BLaER1 treated with 17β-estradiol and CSF1 and Interleukin-3, amounts not matched to agents 10 nM and 100 nM (cell line): ENCODE measurements at regions not wholly inside any gene's neighbourhood (a gene's known extent, or its start where the extent isn't known, plus 50 kb on each side); places are given as distances from the start of the nearest gene placed in this dataset.

Experiments
- H3K27ac ChIP-seq, 11 experiments: shearing (Covaris generic); formaldehyde crosslinking; 2 replicates each; pipeline ENCODE4 v1.8.1; 2022
- H3K27me3 ChIP-seq, 11 experiments: shearing (Covaris generic); formaldehyde crosslinking; 2 replicates each; pipeline ENCODE4 v1.8.1; 2022
- H3K36me3 ChIP-seq, 11 experiments: shearing (Covaris generic); formaldehyde crosslinking; 2 replicates each; pipeline ENCODE4 v1.8.1; 2022
- H3K4me1 ChIP-seq, 10 experiments: shearing (Covaris generic); formaldehyde crosslinking; 2 replicates each; pipeline ENCODE4 v1.8.1; 2022
- H3K4me2 ChIP-seq, 11 experiments: shearing (Covaris generic); formaldehyde crosslinking; 2 replicates each; pipeline ENCODE4 v1.8.1; 2022
- H3K4me3 ChIP-seq, 10 experiments: shearing (Covaris generic); formaldehyde crosslinking; 2 replicates each; pipeline ENCODE4 v1.8.1; 2022
- H3K9ac ChIP-seq, 11 experiments: shearing (Covaris generic); formaldehyde crosslinking; 2 replicates each; pipeline ENCODE4 v1.8.1; 2022
- H3K9me3 ChIP-seq, 11 experiments: shearing (Covaris generic); formaldehyde crosslinking; replicated peaks in 1 of 11; 2 replicates each; pipeline ENCODE4 v1.8.1; 2022
- H4K20me1 ChIP-seq, 11 experiments: shearing (Covaris generic); formaldehyde crosslinking; 2 replicates each; pipeline ENCODE4 v1.8.1; 2022
- Cebpa-rat ChIP-seq, 11 experiments: shearing (Covaris generic); IDR thresholded peaks; 2 replicates each; pipeline ENCODE4 v1.8.1; 2022

GRCh38 chr2:3091696-3092095, 285.9 kb downstream of the EIPR1 start:
- peaks cover 12 to 24% (median 19%) of the 10 kb centered on the region in 10 experiments; a peak in 19 of 20 replicates for H3K4me1 ChIP-seq
- H3K9ac ChIP-seq: no peak overlapping the region
- H3K9me3 ChIP-seq: peaks cover 11 to 24% (median 20%) of the 10 kb centered on the region in 11 experiments
- no peaks in the 10 kb centered on the region for H4K20me1 ChIP-seq
- H3K27me3 ChIP-seq: peaks cover 0 to 13% (median 0%) of the 10 kb centered on the region in 11 experiments; a peak in 3 of 22 replicates
- peak overlapping the region in 1 of 11 experiments; percentile 26; a peak in 2 of 22 replicates for H3K4me2 ChIP-seq
- H3K36me3 ChIP-seq: no peaks in the 10 kb centered on the region
- no peak for TF ChIP-seq Cebpa-rat (IDR thresholded peaks at IDR 0.05)
- no peak overlapping the region for H3K4me3 ChIP-seq
- H3K27ac ChIP-seq: no peak overlapping the region

DNA sequence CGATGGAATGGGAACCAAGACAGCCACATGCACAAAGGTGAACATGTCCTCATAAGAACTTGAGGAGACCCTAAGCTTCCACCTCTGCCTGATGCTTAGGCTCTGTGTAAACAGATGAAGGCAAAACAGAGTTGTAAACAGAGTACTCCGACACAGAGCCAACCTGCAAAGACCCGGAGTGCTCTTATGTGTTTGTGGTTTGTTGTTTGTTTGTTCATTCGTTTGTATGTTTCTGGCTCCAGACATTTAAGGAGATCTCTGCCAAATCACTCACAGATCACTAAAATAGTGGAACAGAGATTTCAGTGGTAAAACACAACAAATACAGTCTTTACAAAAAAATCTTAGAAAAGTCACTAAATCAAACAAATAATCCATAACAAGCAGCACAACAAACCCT, 294.9 kb downstream of the EIPR1 start:
- Histone ChIP-seq H3K27me3 (no peaks in the 10 kb centered on the region), H3K9ac (no peak overlapping the region), H3K27ac (no peak overlapping the region), H3K4me1 (no peaks in the 10 kb centered on the region), H4K20me1 (no peaks in the 10 kb centered on the region), H3K4me2 (no peak overlapping the region), H3K4me3 (no peak overlapping the region), H3K36me3 (no peaks in the 10 kb centered on the region), H3K9me3 (peaks cover 0 to 8% (median 0%) of the 10 kb centered on the region in 11 experiments; a peak in 2 of 22 replicates)
- no peak for TF ChIP-seq Cebpa-rat (IDR thresholded peaks at IDR 0.05)

DNA sequence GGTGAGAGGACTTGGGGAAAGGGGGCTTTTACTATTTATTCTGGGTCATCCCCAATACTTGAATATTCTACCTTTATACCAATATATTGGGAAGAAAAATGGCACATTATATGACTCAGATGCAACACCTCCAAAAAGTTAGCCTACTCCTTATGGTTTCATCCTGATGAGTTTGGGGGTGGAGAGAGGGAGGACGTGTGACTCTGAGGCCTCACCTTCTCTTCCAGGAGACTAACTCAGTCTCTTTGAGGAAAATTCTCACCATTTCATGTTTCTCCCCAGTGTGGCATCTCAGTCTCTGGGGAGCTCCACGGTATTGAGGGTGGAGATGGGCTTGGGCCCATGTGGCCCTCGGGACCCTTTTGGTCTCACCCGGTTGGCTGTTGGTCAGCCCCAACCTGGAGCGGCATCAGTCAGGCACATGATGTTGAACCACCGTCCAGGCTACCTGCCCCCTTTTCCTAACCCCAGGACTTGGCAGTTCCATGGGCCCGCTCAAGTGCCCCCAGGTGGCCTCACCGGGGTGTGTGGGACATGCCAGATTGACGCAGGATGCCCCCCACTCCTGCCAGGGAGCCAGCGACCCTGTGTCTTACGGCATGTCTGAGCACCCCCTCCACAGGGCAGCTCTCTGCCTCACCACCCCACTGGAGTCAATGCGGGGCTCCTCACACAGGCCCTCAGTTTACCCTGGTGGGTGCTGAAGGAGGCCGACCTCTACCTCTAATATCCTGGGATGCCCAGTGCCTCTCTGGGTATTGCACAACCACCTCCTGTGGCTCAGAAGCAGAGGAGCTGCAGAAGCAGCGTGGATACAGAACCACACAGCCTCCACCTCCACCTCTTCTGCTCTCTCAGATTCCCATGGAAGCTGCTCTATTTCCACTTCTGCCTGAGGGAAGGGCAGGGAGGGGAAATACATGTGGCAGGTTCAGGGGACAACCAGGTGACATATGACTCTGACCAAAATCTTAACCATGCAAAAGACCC, 297.4 kb downstream of the EIPR1 start:
- no peak overlapping the region for H3K4me3 ChIP-seq
- H3K9me3 ChIP-seq: peaks cover 0 to 8% (median 0%) of the 10 kb centered on the region in 11 experiments; a peak in 1 of 22 replicates
- no peaks in the 10 kb centered on the region for H3K4me1 ChIP-seq
- H3K4me2 ChIP-seq: no peak overlapping the region
- no peaks in the 10 kb centered on the region for H4K20me1 ChIP-seq
- no peaks in the 10 kb centered on the region for H3K27me3 ChIP-seq
- no peaks in the 10 kb centered on the region for H3K36me3 ChIP-seq
- H3K9ac ChIP-seq: no peak overlapping the region
- TF ChIP-seq Cebpa-rat (IDR thresholded peaks at IDR 0.05): 0 out of 22 replicates have a peak, but pooled peaks of 1 of the 11 experiments have one; percentile 17
- H3K27ac ChIP-seq: no peak overlapping the region

DNA sequence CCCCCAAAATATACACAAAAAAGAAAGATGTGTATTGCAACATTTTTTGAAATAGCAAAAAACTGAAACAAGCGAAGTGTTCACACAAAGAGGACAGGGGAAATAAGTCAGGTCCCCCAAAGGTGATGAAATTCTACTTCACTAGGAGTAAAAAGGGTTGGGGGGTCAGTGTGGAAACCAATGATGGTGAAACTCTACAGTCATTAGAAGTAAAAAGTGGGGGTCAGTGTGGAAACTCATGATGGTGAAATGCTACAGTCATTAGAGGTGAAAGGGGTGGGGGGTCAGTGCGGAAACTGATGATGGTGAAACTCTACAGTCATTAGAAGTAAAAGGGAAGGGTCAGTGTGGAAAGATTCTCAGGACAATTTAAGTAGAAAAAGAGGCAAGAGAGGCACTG, 298.2 kb downstream of the EIPR1 start:
- no peaks in the 10 kb centered on the region for H3K27me3 ChIP-seq

GRCh38 chr2:3078684-3079083, 298.9 kb downstream of the EIPR1 start:
- no peak overlapping the region for H3K27ac ChIP-seq
- H3K4me3 ChIP-seq: no peak overlapping the region
- TF ChIP-seq Cebpa-rat (IDR thresholded peaks at IDR 0.05): no peak

More for the DNA sequence above, 298.2 kb downstream of the EIPR1 start:
- Histone ChIP-seq H3K9me3 (peaks cover 0 to 6% (median 0%) of the 10 kb centered on the region in 11 experiments; a peak in 1 of 22 replicates), H3K4me2 (no peak overlapping the region), H3K27ac (no peak overlapping the region), H3K36me3 (no peaks in the 10 kb centered on the region), H3K4me1 (no peaks in the 10 kb centered on the region), H3K9ac (no peak overlapping the region), H3K4me3 (no peak overlapping the region), H4K20me1 (no peaks in the 10 kb centered on the region)
- TF ChIP-seq Cebpa-rat (IDR thresholded peaks at IDR 0.05): 0 out of 22 replicates have a peak, but pooled peaks of 1 of the 11 experiments have one; percentile 19

GRCh38 chr2:3076848-3077642, 300.6 kb downstream of the EIPR1 start:
- no peak overlapping the region for H3K27ac ChIP-seq
- TF ChIP-seq Cebpa-rat (IDR thresholded peaks at IDR 0.05): no peak
- peaks cover 0 to 4% (median 0%) of the 10 kb centered on the region in 11 experiments; a peak in 1 of 22 replicates for H3K9me3 ChIP-seq
- H4K20me1 ChIP-seq: 0 out of 22 replicates have a peak, but pooled peaks cover 0 to 5% (median 0%) of the 10 kb centered on the region in 11 experiments
- H3K9ac ChIP-seq: no peak overlapping the region
- peaks cover 0 to 11% (median 4%) of the 10 kb centered on the region in 10 experiments; a peak in 7 of 20 replicates for H3K4me1 ChIP-seq
- H3K4me2 ChIP-seq: no peak overlapping the region
- no peaks in the 10 kb centered on the region for H3K36me3 ChIP-seq
- H3K27me3 ChIP-seq: no peaks in the 10 kb centered on the region
- H3K4me3 ChIP-seq: no peak overlapping the region

More at GRCh38 chr2:3078684-3079083, 298.9 kb downstream of the EIPR1 start:
- Histone ChIP-seq H3K36me3 (no peaks in the 10 kb centered on the region), H3K9me3 (peaks cover 0 to 4% (median 0%) of the 10 kb centered on the region in 11 experiments; a peak in 1 of 22 replicates), H3K9ac (no peak overlapping the region), H3K4me1 (peaks cover 0 to 4% (median under 1%) of the 10 kb centered on the region in 10 experiments; a peak in 6 of 20 replicates), H3K27me3 (no peaks in the 10 kb centered on the region), H4K20me1 (0 out of 22 replicates have a peak, but pooled peaks cover 0 to 3% (median 0%) of the 10 kb centered on the region in 11 experiments), H3K4me2 (no peak overlapping the region)

- no peak for TF ChIP-seq Cebpa-rat (IDR thresholded peaks at IDR 0.05)
- no peak overlapping the region for H3K27ac ChIP-seq
- H3K9me3 ChIP-seq: peaks cover 0 to 4% (median 0%) of the 10 kb centered on the region in 11 experiments; a peak in 1 of 22 replicates
- no peak overlapping the region for H3K4me3 ChIP-seq
- no peaks in the 10 kb centered on the region for H3K27me3 ChIP-seq
- peaks cover 0 to 11% (median 4%) of the 10 kb centered on the region in 10 experiments; a peak in 7 of 20 replicates for H3K4me1 ChIP-seq
- 0 out of 22 replicates have a peak, but pooled peaks cover 0 to 5% (median 0%) of the 10 kb centered on the region in 11 experiments for H4K20me1 ChIP-seq
- no peak overlapping the region for H3K9ac ChIP-seq
- H3K4me2 ChIP-seq: no peak overlapping the region
- no peaks in the 10 kb centered on the region for H3K36me3 ChIP-seq
Observed at GRCh38 chr2:3075991-3076340, 301.7 kb downstream of the EIPR1 start.

DNA sequence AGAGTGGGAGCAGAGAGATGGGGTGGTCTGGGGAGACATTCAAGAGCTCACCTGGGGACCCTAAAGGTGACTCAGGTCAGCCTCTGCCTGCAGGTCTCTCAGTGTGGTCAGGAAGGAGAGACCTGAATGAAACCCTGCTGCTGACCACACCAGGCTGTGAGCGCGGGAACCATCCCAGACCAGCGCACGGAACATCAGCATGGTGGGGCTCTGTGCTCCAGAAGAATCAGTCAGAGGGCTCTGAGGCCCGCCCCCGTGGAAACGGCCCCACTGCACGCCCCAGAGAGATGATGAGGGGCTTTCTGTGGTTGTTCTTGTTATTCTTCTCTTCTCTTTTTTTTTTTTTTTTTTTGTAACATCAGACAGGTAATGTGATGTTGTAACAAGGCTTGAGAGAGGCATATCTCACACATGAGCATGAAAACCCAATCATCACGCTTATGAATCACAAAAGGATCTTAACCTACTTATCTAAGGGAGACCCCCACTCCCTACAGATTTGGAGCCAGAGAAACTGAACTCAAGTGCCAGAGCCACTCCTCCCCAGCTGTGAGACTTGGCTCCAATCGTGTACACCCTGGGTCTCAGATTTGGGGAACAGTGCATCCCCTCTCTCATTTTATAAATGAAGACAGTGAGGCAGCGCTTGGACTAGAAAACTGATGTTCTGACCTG, 302.2 kb downstream of the EIPR1 start:
- Histone ChIP-seq H3K27ac (no peak overlapping the region), H4K20me1 (0 out of 22 replicates have a peak, but pooled peaks cover 0 to 5% (median 0%) of the 10 kb centered on the region in 11 experiments), H3K9me3 (peaks cover 0 to 4% (median 0%) of the 10 kb centered on the region in 11 experiments; a peak in 1 of 22 replicates), H3K4me1 (peaks cover 0 to 11% (median 4%) of the 10 kb centered on the region in 10 experiments; a peak in 7 of 20 replicates), H3K4me2 (no peak overlapping the region), H3K9ac (no peak overlapping the region), H3K36me3 (no peaks in the 10 kb centered on the region), H3K27me3 (no peaks in the 10 kb centered on the region), H3K4me3 (no peak overlapping the region)
- no peak for TF ChIP-seq Cebpa-rat (IDR thresholded peaks at IDR 0.05)
